ENCODE measurements at regions not wholly inside any gene's neighbourhood (a gene's known extent, or its start where the extent isn't known, plus 50 kb on each side); places are given as distances from the start of the nearest gene placed in this dataset.

DNA sequence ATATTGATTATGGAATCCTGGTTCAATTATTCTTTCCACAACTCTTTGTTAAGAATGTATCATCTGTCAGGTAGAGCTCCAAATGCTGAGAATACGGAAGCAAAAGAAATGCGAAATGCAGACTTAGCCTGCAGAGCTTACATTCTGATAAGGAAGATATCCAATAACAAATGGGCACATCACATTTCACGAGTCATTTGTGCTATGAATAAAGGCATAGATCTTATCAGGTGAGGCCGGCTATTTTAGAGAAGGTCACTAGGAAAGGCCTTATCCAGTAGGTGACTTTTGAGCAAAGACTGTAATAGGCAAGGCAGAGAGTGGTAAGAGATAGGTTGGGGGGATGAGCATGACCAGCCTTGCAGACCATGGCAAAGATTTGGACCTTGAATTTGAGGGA is 174.3 kb upstream of the SERPINE2 start:
- H3K36me3 Mint-ChIP-seq (ENCODE audit: low read depth) = peaks cover 10% of the 10 kb centered on the region
- H3K4me1 Mint-ChIP-seq (ENCODE audit: low read depth) = peaks cover 35% of the 10 kb centered on the region
- no peak overlapping the region for H3K4me3 Mint-ChIP-seq

DNA sequence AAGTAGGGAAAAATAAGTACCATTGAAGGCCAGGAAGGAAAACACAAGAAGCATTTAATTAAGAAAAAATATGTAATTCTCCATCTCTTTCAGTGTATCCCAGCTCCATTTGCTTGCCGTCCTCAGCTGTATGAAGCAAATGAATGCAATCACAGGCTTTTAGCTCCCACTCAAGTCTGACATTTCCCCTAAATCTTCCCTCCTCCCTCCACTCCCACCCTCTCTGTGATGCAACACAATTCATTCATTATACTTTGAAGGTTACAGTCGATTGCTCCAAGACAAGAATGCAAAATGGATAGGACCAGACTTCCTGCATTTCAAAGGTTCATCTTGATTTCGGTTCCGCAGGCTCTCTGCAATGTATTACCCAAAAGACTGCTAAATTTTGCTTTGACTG is 172.7 kb upstream of the SERPINE2 start:
- peaks cover 22% of the 10 kb centered on the region for H3K4me1 Mint-ChIP-seq (ENCODE audit: low read depth)
- H3K36me3 Mint-ChIP-seq (ENCODE audit: low read depth) = no peaks in the 10 kb centered on the region
- H3K4me3 Mint-ChIP-seq = no peak overlapping the region

More for the DNA sequence above, 174.3 kb upstream of the SERPINE2 start:
- Mint-ChIP-seq H3K27me3 (ENCODE audit: insufficient read depth) (no peaks in the 10 kb centered on the region), H3K9me3 (peaks cover 13% of the 10 kb centered on the region), H3K27ac (no peak overlapping the region)
- TF ChIP-seq, protein P1, sequence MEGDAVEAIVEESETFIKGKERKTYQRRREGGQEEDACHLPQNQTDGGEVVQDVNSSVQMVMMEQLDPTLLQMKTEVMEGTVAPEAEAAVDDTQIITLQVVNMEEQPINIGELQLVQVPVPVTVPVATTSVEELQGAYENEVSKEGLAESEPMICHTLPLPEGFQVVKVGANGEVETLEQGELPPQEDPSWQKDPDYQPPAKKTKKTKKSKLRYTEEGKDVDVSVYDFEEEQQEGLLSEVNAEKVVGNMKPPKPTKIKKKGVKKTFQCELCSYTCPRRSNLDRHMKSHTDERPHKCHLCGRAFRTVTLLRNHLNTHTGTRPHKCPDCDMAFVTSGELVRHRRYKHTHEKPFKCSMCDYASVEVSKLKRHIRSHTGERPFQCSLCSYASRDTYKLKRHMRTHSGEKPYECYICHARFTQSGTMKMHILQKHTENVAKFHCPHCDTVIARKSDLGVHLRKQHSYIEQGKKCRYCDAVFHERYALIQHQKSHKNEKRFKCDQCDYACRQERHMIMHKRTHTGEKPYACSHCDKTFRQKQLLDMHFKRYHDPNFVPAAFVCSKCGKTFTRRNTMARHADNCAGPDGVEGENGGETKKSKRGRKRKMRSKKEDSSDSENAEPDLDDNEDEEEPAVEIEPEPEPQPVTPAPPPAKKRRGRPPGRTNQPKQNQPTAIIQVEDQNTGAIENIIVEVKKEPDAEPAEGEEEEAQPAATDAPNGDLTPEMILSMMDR (IDR thresholded peaks at IDR 0.05) = no peak
- DNase-seq = no peak

DNA sequence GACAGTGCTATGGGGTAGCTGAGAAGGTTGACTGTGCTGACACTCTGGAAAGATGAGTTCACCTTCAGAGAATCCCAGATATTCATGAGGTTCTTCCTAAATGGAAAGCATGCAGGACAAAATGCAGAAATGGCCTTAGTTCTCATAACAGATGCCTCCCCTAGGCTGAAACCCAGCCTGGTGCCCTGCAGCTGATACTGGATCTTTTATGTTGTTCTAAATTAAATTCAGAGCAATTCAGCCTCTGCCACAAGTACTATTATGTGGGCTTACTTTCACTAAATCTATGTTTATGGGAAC is 172.0 kb upstream of the SERPINE2 start:
- Mint-ChIP-seq H3K9me3 (no peaks in the 10 kb centered on the region), H3K27ac (no peak overlapping the region; the same call in 1 of the 2 replicates), H3K4me1 (ENCODE audit: low read depth) (peaks cover 22% of the 10 kb centered on the region), H3K27me3 (ENCODE audit: insufficient read depth) (peaks cover 2% of the 10 kb centered on the region; the same call in 1 of the 2 replicates), H3K36me3 (ENCODE audit: low read depth) (no peaks in the 10 kb centered on the region), H3K4me3 (no peak overlapping the region)
- peak; percentile 8 for DNase-seq
- TF ChIP-seq, protein P1 (IDR thresholded peaks at IDR 0.05) = no peak

More for the DNA sequence above, 172.7 kb upstream of the SERPINE2 start:
- Mint-ChIP-seq H3K9me3 (no peaks in the 10 kb centered on the region), H3K27ac (no peak overlapping the region), H3K27me3 (ENCODE audit: insufficient read depth) (peaks cover 2% of the 10 kb centered on the region; the same call in 1 of the 2 replicates)
- DNase-seq = no peak
- TF ChIP-seq, protein P1 (IDR thresholded peaks at IDR 0.05) = no peak

DNA sequence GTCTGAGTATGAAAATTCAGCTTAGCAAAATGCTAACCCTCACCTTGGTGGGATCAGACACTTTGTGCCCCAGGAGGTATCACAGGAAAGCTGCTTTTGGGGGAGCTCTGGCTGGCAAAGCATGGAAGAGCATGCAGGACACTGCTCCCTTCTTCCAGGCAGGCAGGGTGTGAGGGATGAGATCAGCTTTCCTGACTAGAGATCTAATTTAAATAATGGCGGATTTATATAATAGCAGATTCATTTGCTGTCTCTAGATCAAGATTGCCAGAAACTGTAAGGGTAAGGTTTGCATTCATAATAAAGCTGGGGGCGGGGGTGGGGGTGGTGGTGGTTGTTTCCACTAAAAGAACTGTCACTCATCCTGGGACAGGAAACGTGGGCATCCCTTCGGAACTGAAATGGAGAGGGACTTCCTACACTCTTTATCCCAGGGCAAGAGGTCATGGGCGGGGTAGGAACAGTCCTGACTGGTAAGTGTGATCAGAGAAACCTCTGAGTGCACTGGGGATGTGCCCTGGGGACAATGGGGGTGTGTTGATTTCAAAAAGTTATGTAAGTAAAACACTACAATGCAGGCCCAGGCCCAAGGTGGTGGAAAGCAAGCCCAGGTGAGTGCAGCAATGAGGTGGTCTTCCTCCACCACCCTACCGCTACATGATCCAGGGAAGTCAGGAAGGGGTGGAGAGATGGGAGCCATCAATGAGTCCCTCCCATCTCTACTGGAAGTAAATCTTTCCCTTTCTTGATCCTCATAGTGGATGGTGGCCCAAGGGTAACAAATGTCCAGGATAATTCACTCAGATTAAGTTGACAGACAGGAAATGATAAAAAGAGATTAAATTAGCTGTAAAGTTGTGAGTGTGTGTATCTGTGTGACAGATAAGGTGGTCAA is 171.4 kb upstream of the SERPINE2 start:
- peaks cover 16% of the 10 kb centered on the region for H3K4me1 Mint-ChIP-seq (ENCODE audit: low read depth)
- no peak for DNase-seq
- no peak overlapping the region; the same call in 1 of the 2 replicates for H3K27ac Mint-ChIP-seq
- H3K36me3 Mint-ChIP-seq (ENCODE audit: low read depth) = no peaks in the 10 kb centered on the region
- H3K9me3 Mint-ChIP-seq = no peaks in the 10 kb centered on the region
- peaks cover 2% of the 10 kb centered on the region; the same call in 1 of the 2 replicates for H3K27me3 Mint-ChIP-seq (ENCODE audit: insufficient read depth)
- no peak overlapping the region for H3K4me3 Mint-ChIP-seq
- TF ChIP-seq, protein P1 (IDR thresholded peaks at IDR 0.05) = no peak

DNA sequence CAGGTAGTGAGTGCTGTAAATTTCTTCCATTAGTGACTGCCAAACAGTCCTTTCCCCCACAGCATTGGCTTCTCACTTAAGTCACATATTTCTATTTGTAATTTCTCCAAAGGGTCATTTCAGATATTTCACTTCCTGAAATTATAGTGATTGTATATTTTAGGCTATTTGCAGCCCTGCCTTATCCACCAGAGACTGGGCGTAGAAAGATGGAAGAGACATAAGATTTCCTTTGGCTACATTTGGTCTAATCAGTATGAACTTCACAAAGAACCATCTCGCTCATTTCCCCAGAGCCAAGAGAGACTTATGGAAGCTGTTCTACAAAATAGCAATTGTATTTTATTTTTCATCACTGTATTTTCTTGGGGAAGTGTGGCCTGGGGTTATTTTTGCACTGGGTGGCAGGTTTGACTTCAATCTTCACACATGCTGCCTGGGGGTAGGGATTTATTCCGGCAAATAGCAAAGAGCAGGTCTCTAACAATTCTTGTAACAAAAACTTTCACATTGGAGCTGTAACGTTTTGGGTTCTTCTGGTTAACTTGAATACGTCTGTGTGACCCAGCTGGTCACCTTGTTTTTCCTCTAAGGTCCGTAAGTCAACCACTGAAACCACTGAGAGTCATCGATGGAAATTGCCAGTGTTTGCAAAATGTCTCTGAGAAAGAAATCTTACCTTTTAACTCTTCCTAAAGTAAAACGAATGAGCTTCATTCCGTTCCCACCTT is 170.6 kb upstream of the SERPINE2 start:
- no peak overlapping the region for H3K4me3 Mint-ChIP-seq
- H3K36me3 Mint-ChIP-seq (ENCODE audit: low read depth) = no peaks in the 10 kb centered on the region

More for the DNA sequence above, 170.6 kb upstream of the SERPINE2 start:
- Mint-ChIP-seq H3K9me3 (no peaks in the 10 kb centered on the region), H3K27me3 (ENCODE audit: insufficient read depth) (peaks cover 2% of the 10 kb centered on the region; the same call in 1 of the 2 replicates), H3K27ac (no peak overlapping the region), H3K4me1 (ENCODE audit: low read depth) (peaks cover 13% of the 10 kb centered on the region)
- DNase-seq = no peak
- TF ChIP-seq, protein P1 (IDR thresholded peaks at IDR 0.05) = no peak
